Epithelial cell of esophagus (primary cell): ENCODE measurements at regions not wholly inside any gene's neighbourhood (a gene's known extent, or its start where the extent isn't known, plus 50 kb on each side); places are given as distances from the start of the nearest gene placed in this dataset.

ENCODE experiments used
- DNase-seq: peaks from one replicate; pipeline ENCODE4 v3.0.0; 2010; ENCODE audit warnings: low read depth
- H3K4me3 ChIP-seq: 2 replicates; pipeline ENCODE4 v1.5.1; 2011; ENCODE audit warnings: mild to moderate bottlenecking, low read length, control low read depth
- CTCF ChIP-seq: IDR thresholded peaks from 2 replicates; pipeline ENCODE4 v1.5.1; 2011; ENCODE audit warnings: low read depth, mild to moderate bottlenecking, low read length, control low read depth, inconsistent platforms; ENCODE audit not compliant: insufficient read depth; ENCODE audit errors: missing control alignments

GRCh38 chr9:30900706-30901105 is 1483.7 kb upstream of the ACO1 start:
- TF ChIP-seq CTCF = no peak
- H3K4me3 ChIP-seq = no peak overlapping the region
- no peak for DNase-seq

DNA sequence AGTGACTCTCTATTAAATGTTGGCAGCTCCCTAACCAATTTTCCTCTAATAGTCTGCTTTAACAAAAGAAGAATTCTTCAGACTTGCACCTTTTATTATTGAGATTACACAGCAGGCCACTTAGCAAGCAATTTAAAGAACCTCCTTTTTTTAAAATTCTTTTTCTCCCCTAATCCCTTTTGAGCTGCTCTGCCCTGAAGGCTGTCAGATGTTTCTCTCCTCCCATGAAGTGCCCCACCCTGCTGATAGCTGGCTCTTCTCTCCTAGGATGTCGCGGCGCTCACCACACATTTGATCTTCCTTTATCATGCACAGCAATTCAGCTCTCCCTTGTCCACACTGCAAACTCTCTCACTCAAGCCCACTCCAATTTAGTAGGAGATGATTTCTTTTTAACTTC is 1471.1 kb upstream of the ACO1 start:
- TF ChIP-seq CTCF = no peak
- no peak for DNase-seq
- no peak overlapping the region for H3K4me3 ChIP-seq

- H3K4me3 ChIP-seq = no peak overlapping the region
- DNase-seq = no peak
- TF ChIP-seq CTCF = no peak
Observed at GRCh38 chr9:30915451-30915850, 1469.0 kb upstream of the ACO1 start.

- H3K4me3 ChIP-seq = no peak overlapping the region
- no peak for DNase-seq
- TF ChIP-seq CTCF = no peak
Observed at GRCh38 chr9:30925126-30925525, 1459.3 kb upstream of the ACO1 start.

- TF ChIP-seq CTCF = no peak
- DNase-seq = peak; percentile 4
- no peak overlapping the region for H3K4me3 ChIP-seq
Observed at GRCh38 chr9:30925635-30926034, 1458.8 kb upstream of the ACO1 start.

DNA sequence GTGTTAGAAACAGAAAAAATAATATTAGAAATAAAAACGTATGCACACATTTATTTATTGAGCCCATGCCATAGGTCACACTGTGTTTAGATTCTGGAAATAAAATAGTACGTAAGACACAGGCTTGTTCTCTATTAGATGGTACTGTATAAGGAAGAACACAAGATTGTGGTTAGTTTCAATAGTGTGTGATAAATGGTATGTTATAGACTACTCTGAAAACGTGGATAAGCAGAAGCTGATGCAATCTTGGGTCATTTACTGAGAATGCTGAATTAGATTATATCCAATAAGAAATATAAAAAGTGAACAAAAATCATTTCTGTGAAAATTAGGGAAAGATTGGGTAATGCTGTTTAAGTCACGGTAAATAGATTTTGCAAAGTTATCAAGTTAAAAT is 1456.4 kb upstream of the ACO1 start:
- no peak overlapping the region for H3K4me3 ChIP-seq
- no peak for DNase-seq
- TF ChIP-seq CTCF = no peak

- peak; percentile 72 for DNase-seq
- TF ChIP-seq CTCF = no peak
- H3K4me3 ChIP-seq = no peak overlapping the region
Observed at GRCh38 chr9:30932226-30932625, 1452.2 kb upstream of the ACO1 start.
